ENCODE measurements at regions not wholly inside any gene's neighbourhood (a gene's known extent, or its start where the extent isn't known, plus 50 kb on each side); places are given as distances from the start of the nearest gene placed in this dataset.

DNA sequence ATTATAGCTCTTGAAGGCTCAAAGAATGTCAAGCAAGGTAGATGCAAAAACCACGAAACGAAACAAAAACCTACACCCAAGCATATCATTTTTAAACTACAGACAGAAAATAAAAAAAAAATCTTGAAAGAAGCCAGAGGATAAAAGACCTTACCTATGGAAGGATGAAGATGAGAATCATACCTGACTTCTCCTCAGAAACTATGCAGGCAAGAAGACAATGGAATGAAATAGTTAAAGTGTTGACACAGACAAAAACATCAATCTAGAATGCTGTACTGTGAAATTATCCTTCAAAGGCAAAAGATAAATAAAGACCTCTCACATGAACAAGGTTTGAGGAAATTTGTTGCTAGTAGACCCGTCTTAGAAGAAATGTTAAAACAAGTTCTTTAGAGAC is 372.0 kb downstream of the ZIC4 start:
- TF ChIP-seq, protein P1, sequence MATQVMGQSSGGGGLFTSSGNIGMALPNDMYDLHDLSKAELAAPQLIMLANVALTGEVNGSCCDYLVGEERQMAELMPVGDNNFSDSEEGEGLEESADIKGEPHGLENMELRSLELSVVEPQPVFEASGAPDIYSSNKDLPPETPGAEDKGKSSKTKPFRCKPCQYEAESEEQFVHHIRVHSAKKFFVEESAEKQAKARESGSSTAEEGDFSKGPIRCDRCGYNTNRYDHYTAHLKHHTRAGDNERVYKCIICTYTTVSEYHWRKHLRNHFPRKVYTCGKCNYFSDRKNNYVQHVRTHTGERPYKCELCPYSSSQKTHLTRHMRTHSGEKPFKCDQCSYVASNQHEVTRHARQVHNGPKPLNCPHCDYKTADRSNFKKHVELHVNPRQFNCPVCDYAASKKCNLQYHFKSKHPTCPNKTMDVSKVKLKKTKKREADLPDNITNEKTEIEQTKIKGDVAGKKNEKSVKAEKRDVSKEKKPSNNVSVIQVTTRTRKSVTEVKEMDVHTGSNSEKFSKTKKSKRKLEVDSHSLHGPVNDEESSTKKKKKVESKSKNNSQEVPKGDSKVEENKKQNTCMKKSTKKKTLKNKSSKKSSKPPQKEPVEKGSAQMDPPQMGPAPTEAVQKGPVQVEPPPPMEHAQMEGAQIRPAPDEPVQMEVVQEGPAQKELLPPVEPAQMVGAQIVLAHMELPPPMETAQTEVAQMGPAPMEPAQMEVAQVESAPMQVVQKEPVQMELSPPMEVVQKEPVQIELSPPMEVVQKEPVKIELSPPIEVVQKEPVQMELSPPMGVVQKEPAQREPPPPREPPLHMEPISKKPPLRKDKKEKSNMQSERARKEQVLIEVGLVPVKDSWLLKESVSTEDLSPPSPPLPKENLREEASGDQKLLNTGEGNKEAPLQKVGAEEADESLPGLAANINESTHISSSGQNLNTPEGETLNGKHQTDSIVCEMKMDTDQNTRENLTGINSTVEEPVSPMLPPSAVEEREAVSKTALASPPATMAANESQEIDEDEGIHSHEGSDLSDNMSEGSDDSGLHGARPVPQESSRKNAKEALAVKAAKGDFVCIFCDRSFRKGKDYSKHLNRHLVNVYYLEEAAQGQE (IDR thresholded peaks at IDR 0.05; ENCODE audit: insufficient read depth in 1 of 2, low read depth in 2 of 2, low read length in 2 of 2): no peak
- no peak for TF ChIP-seq POLR2AphosphoS5 (IDR thresholded peaks at IDR 0.05; ENCODE audit: low read depth, low read length)
- TF ChIP-seq TAF1 (IDR thresholded peaks at IDR 0.05; ENCODE audit: borderline replicate concordance, insufficient read depth, low read length): no peak
- TF ChIP-seq SIN3A (IDR thresholded peaks at IDR 0.05; ENCODE audit: borderline replicate concordance, insufficient read depth, low read length): no peak

Data from PFSK-1 (cell line).